ENCODE measurements at regions not wholly inside any gene's neighbourhood (a gene's known extent, or its start where the extent isn't known, plus 50 kb on each side); places are given as distances from the start of the nearest gene placed in this dataset.

- Histone ChIP-seq H3K36me3 (replicated peaks) (no peaks in the 10 kb centered on the region), H3K27me3 (ENCODE audit: low read depth) (no peaks in the 10 kb centered on the region; the same call in 1 of the 2 replicates), H3K4me1 (no peaks in the 10 kb centered on the region), H3K9me3 (no peaks in the 10 kb centered on the region), H3K4me3 (no peak overlapping the region)
- in situ Hi-C loops (cut with MboI; ENCODE audit: low sequenced_read_pairs): no loop called here
- no peak for DNase-seq (ENCODE audit: low spot score in 2 of 2)
Measured at GRCh38 chr7:124284937-124285336, 252.1 kb upstream of the TMEM229A start.

DNA sequence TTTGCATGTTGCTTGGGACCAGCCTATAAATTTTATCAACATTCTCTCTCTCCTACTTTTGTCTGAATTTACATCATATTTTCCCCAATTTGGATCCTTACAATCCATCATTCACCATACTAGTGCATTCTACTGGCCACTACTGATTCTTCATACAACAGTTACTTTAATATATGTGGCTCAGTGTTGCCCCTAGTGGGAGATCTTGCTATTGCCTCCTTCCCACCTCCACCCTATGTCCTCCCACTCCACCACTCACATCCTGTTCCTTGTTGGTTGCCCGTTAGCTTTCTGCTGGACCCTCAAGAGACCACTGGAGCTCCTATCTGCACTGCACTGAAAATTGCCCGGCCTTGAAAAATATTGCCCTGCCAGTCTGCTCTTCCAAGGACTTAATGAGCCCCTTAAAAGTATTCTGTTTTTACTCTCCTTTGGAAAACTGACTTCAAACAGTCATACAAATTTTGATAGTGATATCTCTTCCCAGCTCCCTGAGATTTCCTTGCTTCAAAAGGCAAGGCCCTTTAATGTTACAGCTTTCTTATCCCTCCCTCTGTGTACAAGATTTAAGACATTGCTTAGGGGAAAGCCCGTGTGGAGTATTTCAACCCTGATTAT is 243.2 kb upstream of the TMEM229A start:
- peak; percentile 35 to 72 for DNase-seq (ENCODE audit: low spot score in 2 of 2)
- no peaks in the 10 kb centered on the region for H3K4me1 ChIP-seq
- H3K9me3 ChIP-seq: no peaks in the 10 kb centered on the region
- H3K36me3 ChIP-seq (replicated peaks): no peaks in the 10 kb centered on the region
- no peak overlapping the region for H3K4me3 ChIP-seq
- in situ Hi-C loops (cut with MboI; ENCODE audit: low sequenced_read_pairs): no loop called here
- 0 out of 2 replicates have a peak, but pooled peaks cover 3% of the 10 kb centered on the region for H3K27me3 ChIP-seq (ENCODE audit: low read depth)

- no peak for DNase-seq (ENCODE audit: low spot score in 2 of 2)
- in situ Hi-C loops (cut with MboI; ENCODE audit: low sequenced_read_pairs): no loop called here
Measured at GRCh38 chr7:124275411-124275810, 242.5 kb upstream of the TMEM229A start.

DNA sequence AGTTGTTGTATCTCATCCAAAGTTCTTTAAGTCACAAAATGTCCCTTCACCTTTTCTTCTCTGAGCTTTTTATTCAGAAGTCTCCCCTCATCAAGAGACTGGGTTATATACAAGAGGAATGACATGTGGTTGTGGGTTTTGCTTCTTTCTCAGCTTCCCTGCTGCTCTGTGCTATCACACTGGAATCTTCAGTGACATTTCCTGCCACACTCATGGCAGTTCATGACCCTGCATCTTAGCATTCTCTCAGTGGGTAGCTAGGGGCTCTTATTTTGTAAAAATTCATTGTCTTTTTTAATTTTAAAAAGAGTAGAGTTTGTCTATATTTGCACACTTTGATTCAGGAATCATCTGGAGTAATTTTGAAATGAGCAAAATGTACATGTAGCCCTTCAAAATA is 236.9 kb upstream of the TMEM229A start:
- H3K9me3 ChIP-seq: no peaks in the 10 kb centered on the region
- H3K36me3 ChIP-seq (replicated peaks): no peaks in the 10 kb centered on the region
- in situ Hi-C loops (cut with MboI; ENCODE audit: low sequenced_read_pairs): no loop called here
- H3K27me3 ChIP-seq (ENCODE audit: low read depth): 0 out of 2 replicates have a peak, but pooled peaks cover 3% of the 10 kb centered on the region
- H3K4me3 ChIP-seq: no peak overlapping the region
- no peaks in the 10 kb centered on the region for H3K4me1 ChIP-seq
- no peak for DNase-seq (ENCODE audit: low spot score in 2 of 2)

More at GRCh38 chr7:124275411-124275810, 242.5 kb upstream of the TMEM229A start:
- Histone ChIP-seq H3K9me3 (no peaks in the 10 kb centered on the region), H3K4me1 (no peaks in the 10 kb centered on the region), H3K36me3 (replicated peaks) (no peaks in the 10 kb centered on the region), H3K27me3 (ENCODE audit: low read depth) (0 out of 2 replicates have a peak, but pooled peaks cover 3% of the 10 kb centered on the region), H3K4me3 (no peak overlapping the region)

DNA sequence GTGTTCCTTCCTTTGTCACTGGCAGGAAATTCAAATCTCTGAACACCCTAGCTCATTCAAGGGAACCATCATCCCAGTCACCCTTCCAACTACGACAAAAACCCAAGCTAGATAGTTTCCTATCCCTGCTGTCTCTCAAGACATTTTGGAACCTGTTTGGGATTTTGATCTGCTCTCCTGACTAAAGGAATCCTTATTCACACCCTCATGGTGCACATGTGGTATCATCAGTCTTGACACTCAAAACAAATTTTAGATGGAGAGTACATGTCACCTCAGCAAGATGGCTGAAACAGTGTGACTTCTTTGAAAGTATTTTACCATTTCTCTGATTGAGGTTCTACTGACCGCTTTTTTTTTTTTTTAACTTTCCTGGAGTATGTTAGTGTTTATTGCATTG is 234.3 kb upstream of the TMEM229A start:
- H3K36me3 ChIP-seq (replicated peaks): no peaks in the 10 kb centered on the region
- H3K4me3 ChIP-seq: no peak overlapping the region
- H3K9me3 ChIP-seq: no peaks in the 10 kb centered on the region
- DNase-seq (ENCODE audit: low spot score in 2 of 2): no peak
- H3K27me3 ChIP-seq (ENCODE audit: low read depth): no peaks in the 10 kb centered on the region
- H3K4me1 ChIP-seq: peaks cover 12% of the 10 kb centered on the region
- in situ Hi-C loops (cut with MboI; ENCODE audit: low sequenced_read_pairs): no loop called here

DNA sequence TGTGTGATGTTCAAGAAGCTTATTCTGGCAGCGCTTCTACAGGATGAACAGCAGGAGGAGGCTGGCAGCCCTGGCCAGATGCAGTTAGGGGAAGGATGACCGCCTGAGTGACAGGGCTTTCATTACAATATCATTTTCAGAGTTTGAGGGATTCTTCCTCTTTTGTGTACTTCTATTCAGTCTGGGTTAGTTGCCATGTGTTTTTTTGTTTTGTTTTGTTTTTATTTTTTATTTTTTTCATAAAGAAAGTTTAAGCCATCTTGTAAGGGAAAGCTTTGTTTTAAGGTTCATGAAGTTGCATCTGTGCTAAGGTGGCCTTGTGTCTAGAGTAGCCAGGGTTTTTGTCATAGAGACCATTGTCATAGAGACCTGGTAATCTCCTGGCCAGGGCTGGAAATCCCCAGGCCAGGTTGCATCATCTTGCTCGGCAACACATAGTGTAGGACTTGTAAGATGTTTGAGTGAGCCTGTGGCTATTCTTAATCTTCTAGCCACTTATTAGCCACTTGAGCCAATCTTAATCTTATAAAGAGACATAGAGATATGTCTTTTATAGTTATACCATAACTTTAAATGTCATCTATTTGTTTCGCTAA is 230.5 kb upstream of the TMEM229A start:
- peaks cover 12% of the 10 kb centered on the region for H3K4me1 ChIP-seq
- no peaks in the 10 kb centered on the region for H3K27me3 ChIP-seq (ENCODE audit: low read depth)
- no peak overlapping the region for H3K4me3 ChIP-seq
- no peaks in the 10 kb centered on the region for H3K36me3 ChIP-seq (replicated peaks)
- peak in 1 of 2 experiments; percentile 32 for DNase-seq (ENCODE audit: low spot score in 2 of 2)
- no peaks in the 10 kb centered on the region for H3K9me3 ChIP-seq
- in situ Hi-C loops (cut with MboI; ENCODE audit: low sequenced_read_pairs): no loop called here

GRCh38 chr7:124261710-124262109 is 228.8 kb upstream of the TMEM229A start:
- Histone ChIP-seq H3K36me3 (replicated peaks) (no peaks in the 10 kb centered on the region), H3K4me1 (peaks cover 12% of the 10 kb centered on the region), H3K9me3 (no peaks in the 10 kb centered on the region), H3K27me3 (ENCODE audit: low read depth) (no peaks in the 10 kb centered on the region), H3K4me3 (no peak overlapping the region)
- no peak for DNase-seq (ENCODE audit: low spot score in 2 of 2)
- in situ Hi-C loops (cut with MboI; ENCODE audit: low sequenced_read_pairs): no loop called here

- H3K27me3 ChIP-seq (ENCODE audit: low read depth): no peaks in the 10 kb centered on the region
- H3K4me3 ChIP-seq: no peak overlapping the region
- no peaks in the 10 kb centered on the region for H3K4me1 ChIP-seq
- in situ Hi-C loops (cut with MboI; ENCODE audit: low sequenced_read_pairs): no loop called here
- H3K36me3 ChIP-seq (replicated peaks): no peaks in the 10 kb centered on the region
- no peaks in the 10 kb centered on the region for H3K9me3 ChIP-seq
- no peak for DNase-seq (ENCODE audit: low spot score in 2 of 2)
Measured at GRCh38 chr7:124257638-124258308, 224.9 kb upstream of the TMEM229A start.

DNA sequence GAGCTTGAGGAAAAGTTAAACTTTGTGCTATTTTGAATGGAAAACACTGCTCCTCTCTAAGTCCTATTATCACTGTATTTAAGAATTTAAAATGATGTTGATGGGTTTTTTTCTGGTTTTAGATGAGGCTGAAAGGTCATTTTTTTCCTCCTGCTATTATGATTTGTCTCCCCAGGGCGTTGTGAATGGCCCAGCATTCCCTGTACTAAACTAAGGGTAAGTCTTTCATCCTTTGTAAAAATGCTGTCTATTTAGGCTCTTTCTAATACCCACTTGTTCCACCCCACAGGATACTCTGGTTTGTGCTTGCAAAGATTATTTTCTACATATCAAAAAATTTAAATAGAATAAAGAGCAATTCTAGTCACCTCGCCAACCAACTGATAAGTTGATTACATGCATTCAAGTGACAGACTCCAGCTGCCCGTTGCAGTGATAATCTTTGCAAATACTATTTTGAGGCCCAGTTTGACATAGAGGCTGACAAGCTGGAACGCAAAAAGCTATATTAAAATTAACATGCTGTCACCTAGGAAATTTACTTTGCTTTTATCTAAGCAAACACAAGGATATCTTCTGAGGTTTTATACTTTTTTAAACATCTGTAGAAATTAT is 222.3 kb upstream of the TMEM229A start:
- DNase-seq (ENCODE audit: low spot score in 2 of 2): no peak
- in situ Hi-C loops (cut with MboI; ENCODE audit: low sequenced_read_pairs): no loop called here
- H3K4me3 ChIP-seq: no peak overlapping the region
- no peaks in the 10 kb centered on the region for H3K4me1 ChIP-seq
- no peaks in the 10 kb centered on the region for H3K36me3 ChIP-seq (replicated peaks)
- no peaks in the 10 kb centered on the region for H3K9me3 ChIP-seq
- H3K27me3 ChIP-seq (ENCODE audit: low read depth): no peaks in the 10 kb centered on the region

GRCh38 chr7:124254396-124254795 is 221.5 kb upstream of the TMEM229A start:
- Histone ChIP-seq H3K36me3 (replicated peaks) (no peaks in the 10 kb centered on the region), H3K4me1 (no peaks in the 10 kb centered on the region), H3K9me3 (no peaks in the 10 kb centered on the region), H3K27me3 (ENCODE audit: low read depth) (no peaks in the 10 kb centered on the region), H3K4me3 (no peak overlapping the region)
- no peak for DNase-seq (ENCODE audit: low spot score in 2 of 2)
- in situ Hi-C loops (cut with MboI; ENCODE audit: low sequenced_read_pairs): no loop called here

DNA sequence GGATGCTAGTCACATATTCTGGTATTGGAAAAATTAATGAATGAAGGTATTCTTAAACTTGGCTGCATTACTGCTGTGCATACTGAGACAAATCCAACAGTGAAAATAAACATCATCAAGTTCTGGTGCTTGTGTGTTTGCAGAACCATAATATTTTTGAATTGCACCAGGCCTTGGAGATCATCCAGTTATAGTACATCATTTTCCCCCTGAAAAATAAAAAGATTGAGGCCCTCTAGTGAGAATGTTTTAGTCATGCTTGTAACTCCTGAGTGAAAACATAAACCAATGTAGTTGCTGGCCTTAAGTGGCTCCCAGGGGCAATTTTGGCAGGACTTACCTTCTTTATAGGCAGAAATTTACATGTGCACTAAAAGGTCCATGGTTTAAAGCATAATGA is 218.8 kb upstream of the TMEM229A start:
- no peaks in the 10 kb centered on the region for H3K36me3 ChIP-seq (replicated peaks)
- no peak overlapping the region for H3K4me3 ChIP-seq
- in situ Hi-C loops (cut with MboI; ENCODE audit: low sequenced_read_pairs): no loop called here
- no peaks in the 10 kb centered on the region for H3K4me1 ChIP-seq
- no peaks in the 10 kb centered on the region for H3K9me3 ChIP-seq
- no peak for DNase-seq (ENCODE audit: low spot score in 2 of 2)
- H3K27me3 ChIP-seq (ENCODE audit: low read depth): no peaks in the 10 kb centered on the region

DNA sequence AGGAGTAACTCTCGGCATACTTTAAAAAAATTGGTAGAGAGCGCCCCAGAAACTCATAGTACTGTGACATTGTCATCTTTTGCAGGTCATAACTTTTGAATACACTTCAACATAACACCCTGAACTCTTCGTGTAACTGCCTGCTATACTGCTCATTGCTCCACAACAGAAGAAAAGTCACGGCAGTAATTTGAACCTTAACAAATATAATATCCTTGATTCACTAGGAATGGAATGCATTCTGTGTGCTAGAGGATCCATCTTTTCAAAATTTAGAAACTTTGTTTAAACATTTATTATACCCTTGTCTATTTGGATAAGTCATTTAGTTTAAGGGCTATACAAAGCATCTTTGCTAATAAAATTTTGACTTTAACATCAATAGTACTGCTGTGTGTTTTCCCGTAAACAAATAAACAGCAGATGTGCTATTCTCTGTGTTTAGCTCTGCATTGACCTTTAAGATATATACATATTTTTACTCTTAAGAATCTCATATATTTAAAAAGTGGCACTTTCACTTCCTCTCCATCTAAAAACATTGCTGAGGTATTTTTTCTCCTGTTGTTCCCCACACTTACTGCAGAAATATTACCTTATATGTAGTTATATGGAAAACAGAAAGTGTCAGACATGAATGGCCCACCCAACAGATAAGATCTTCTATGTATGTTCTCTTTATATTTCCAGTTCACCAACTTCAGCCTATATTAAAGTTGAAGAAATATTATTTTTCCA is 217.6 kb upstream of the TMEM229A start:
- Histone ChIP-seq H3K9me3 (no peaks in the 10 kb centered on the region), H3K27me3 (ENCODE audit: low read depth) (no peaks in the 10 kb centered on the region), H3K4me1 (no peaks in the 10 kb centered on the region), H3K36me3 (replicated peaks) (no peaks in the 10 kb centered on the region), H3K4me3 (no peak overlapping the region)
- in situ Hi-C loops (cut with MboI; ENCODE audit: low sequenced_read_pairs): no loop called here
- DNase-seq (ENCODE audit: low spot score in 2 of 2): no peak

DNA sequence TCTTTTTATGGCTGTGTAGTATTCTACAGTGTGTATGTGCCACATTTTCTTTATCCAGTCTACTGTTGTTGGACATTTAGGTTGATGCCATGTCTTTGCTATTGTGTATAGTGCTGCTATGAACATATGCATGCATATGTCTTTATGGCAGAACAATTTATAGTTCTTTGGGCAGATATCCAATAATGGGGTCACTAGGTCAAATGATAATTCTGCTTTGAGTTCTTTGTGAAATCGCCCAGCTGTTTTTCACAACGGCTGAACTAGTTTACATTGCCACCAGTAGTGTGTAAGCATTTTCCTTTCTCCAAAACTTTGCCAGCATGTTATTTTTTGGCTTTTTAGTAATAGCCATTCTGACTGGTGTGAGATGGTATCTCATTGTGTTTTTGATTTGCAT is 214.8 kb upstream of the TMEM229A start:
- in situ Hi-C loops (cut with MboI; ENCODE audit: low sequenced_read_pairs): no loop called here
- H3K36me3 ChIP-seq (replicated peaks): no peaks in the 10 kb centered on the region
- DNase-seq (ENCODE audit: low spot score in 2 of 2): no peak
- no peaks in the 10 kb centered on the region for H3K4me1 ChIP-seq
- H3K9me3 ChIP-seq: no peaks in the 10 kb centered on the region
- no peak overlapping the region for H3K4me3 ChIP-seq
- H3K27me3 ChIP-seq (ENCODE audit: low read depth): no peaks in the 10 kb centered on the region

Measured in HAP-1 (cell line).